Caco-2 (cell line): ENCODE measurements at regions not wholly inside any gene's neighbourhood (a gene's known extent, or its start where the extent isn't known, plus 50 kb on each side); places are given as distances from the start of the nearest gene placed in this dataset.

Source experiments
- BruUV-seq: library from RNA; stranded (reverse); fragments of 400-500 nt; replicated peaks from 2 replicates; lab custom pipeline; 2021; lab: Mats Ljungman, UMichigan
- CTCF ChIA-PET: fragments of 300-600 bp; sonication (Branson Sonifier 250); formaldehyde crosslinking; loops from one replicate; lab custom pipeline; 2022; ENCODE audit warnings: antibody characterized with exemption; lab: Charles Lee
- POLR2A ChIA-PET: fragments of 300-600 bp; sonication (Branson Sonifier 250); formaldehyde crosslinking; loops from one replicate; lab custom pipeline; 2022; ENCODE audit warnings: antibody characterized with exemption; lab: Charles Lee
- DNase-seq, 2 experiments: peaks; one replicate each; pipeline versions ENCODE4 v3.0.0 to v3.0.0-alpha.2; 2020 to 2022
- H3K27me3 ChIP-seq: replicated peaks from 2 replicates; pipeline ENCODE4 v1.6.0; 2011; ENCODE audit warnings: low read length; ENCODE audit not compliant: control insufficient read depth, insufficient read depth
- H3K36me3 ChIP-seq: 2 replicates; pipeline ENCODE4 v1.5.1; 2011; ENCODE audit warnings: low read length; ENCODE audit not compliant: control insufficient read depth, insufficient read depth
- H3K4me1 ChIP-seq: fragments of 250-450 bp; sonication (Bioruptor Pico); 2 replicates; pipeline ENCODE4 v1.5.1; 2020; ENCODE audit warnings: mild to moderate bottlenecking
- H3K4me3 ChIP-seq: 2 replicates; pipeline ENCODE4 v1.5.1; 2011; ENCODE audit warnings: low read depth, mild to moderate bottlenecking, control low read depth, low read length
- H3K9me3 ChIP-seq: fragments of 250-450 bp; sonication (Bioruptor Pico); 2 replicates; pipeline ENCODE4 v1.5.1; 2020; ENCODE audit warnings: mild to moderate bottlenecking, moderate library complexity
- H3K27ac Mint-ChIP-seq: one replicate; pipeline ENCODE4 v1.8.0; 2022; ENCODE audit warnings: mixed read lengths; ENCODE audit not compliant: unreplicated experiment
- H3K27me3 Mint-ChIP-seq: one replicate; pipeline ENCODE4 v1.8.0; 2022; ENCODE audit warnings: mixed read lengths; ENCODE audit not compliant: insufficient read depth, unreplicated experiment
- H3K36me3 Mint-ChIP-seq: one replicate; pipeline ENCODE4 v1.8.0; 2022; ENCODE audit warnings: mild to moderate bottlenecking, mixed read lengths; ENCODE audit not compliant: insufficient read depth, unreplicated experiment
- H3K4me1 Mint-ChIP-seq: one replicate; pipeline ENCODE4 v1.8.0; 2022; ENCODE audit warnings: low read depth, mixed read lengths; ENCODE audit not compliant: unreplicated experiment
- H3K4me3 Mint-ChIP-seq: one replicate; pipeline ENCODE4 v1.8.0; 2022; ENCODE audit warnings: mild to moderate bottlenecking, moderate library complexity, mixed read lengths; ENCODE audit not compliant: unreplicated experiment
- H3K9me3 Mint-ChIP-seq: one replicate; pipeline ENCODE4 v1.8.0; 2022; ENCODE audit warnings: mixed read lengths; ENCODE audit not compliant: unreplicated experiment
- intact Hi-C: fragments of 100-400 bp; cut with micrococcal nuclease; formaldehyde crosslinking; loops from one replicate; pipeline ENCODE4 v1.10.0; 2022; ENCODE audit not compliant: unreplicated experiment
- TF ChIP-seq, protein P1 (sequence below), 2 experiments: fragments of 200-600 bp in 1 of 2; IDR thresholded peaks; 1 replicate in 1 of 2; 2 replicates in 1 of 2; pipeline versions ENCODE4 v1.5.1 to v1.8.0; 2011 to 2022; ENCODE audit warnings: antibody characterized with exemption in 1 of 2, control low read depth in 1 of 2, inconsistent platforms in 1 of 2, low read depth in 1 of 2, low read length in 1 of 2, mild to moderate bottlenecking in 1 of 2, moderate library complexity in 1 of 2; ENCODE audit not compliant: insufficient read depth in 1 of 2, severe bottlenecking in 1 of 2, unreplicated experiment in 1 of 2

DNA sequence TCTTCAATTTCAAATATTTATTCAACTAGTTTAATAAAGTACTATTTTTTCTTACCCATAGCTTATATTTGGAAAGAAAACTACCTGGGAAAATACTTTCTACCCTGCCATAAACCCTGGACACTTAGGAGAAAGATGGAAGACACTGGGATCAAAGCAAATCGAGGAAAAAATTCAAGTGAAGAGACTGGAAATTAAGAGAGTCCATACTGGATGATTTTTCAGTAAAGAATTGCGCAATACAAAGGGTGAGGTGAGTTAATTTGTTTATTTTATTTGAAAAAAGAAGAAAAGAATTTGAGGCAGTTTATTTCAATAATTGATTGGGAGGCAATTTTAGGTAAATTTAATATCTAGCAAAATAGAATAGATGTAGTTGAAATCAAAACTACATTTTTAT lies 331.8 kb upstream of the ITGA1 start:
- no peaks in the 10 kb centered on the region for H3K27me3 Mint-ChIP-seq
- no peak overlapping the region for H3K4me3 Mint-ChIP-seq
- ChIA-PET CTCF (no interaction called here), POLR2A (no interaction called here)
- TF ChIP-seq, protein P1, sequence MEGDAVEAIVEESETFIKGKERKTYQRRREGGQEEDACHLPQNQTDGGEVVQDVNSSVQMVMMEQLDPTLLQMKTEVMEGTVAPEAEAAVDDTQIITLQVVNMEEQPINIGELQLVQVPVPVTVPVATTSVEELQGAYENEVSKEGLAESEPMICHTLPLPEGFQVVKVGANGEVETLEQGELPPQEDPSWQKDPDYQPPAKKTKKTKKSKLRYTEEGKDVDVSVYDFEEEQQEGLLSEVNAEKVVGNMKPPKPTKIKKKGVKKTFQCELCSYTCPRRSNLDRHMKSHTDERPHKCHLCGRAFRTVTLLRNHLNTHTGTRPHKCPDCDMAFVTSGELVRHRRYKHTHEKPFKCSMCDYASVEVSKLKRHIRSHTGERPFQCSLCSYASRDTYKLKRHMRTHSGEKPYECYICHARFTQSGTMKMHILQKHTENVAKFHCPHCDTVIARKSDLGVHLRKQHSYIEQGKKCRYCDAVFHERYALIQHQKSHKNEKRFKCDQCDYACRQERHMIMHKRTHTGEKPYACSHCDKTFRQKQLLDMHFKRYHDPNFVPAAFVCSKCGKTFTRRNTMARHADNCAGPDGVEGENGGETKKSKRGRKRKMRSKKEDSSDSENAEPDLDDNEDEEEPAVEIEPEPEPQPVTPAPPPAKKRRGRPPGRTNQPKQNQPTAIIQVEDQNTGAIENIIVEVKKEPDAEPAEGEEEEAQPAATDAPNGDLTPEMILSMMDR (IDR thresholded peaks at IDR 0.05; ENCODE audit: insufficient read depth in 1 of 2, low read depth in 1 of 2, low read length in 1 of 2, severe bottlenecking in 1 of 2, unreplicated experiment in 1 of 2), result no peak
- Histone ChIP-seq H3K27me3 (no peaks in the 10 kb centered on the region), H3K4me1 (no peaks in the 10 kb centered on the region), H3K36me3 (no peaks in the 10 kb centered on the region), H3K4me3 (no peak overlapping the region), H3K9me3 (no peaks in the 10 kb centered on the region)
- H3K36me3 Mint-ChIP-seq, result no peaks in the 10 kb centered on the region
- no peaks in the 10 kb centered on the region for H3K9me3 Mint-ChIP-seq
- H3K4me1 Mint-ChIP-seq, result no peaks in the 10 kb centered on the region
- no peak overlapping the region for H3K27ac Mint-ChIP-seq
- no peak for DNase-seq
- intact Hi-C loops, result no loop called here
- no TSS peak for BruUV-seq

DNA sequence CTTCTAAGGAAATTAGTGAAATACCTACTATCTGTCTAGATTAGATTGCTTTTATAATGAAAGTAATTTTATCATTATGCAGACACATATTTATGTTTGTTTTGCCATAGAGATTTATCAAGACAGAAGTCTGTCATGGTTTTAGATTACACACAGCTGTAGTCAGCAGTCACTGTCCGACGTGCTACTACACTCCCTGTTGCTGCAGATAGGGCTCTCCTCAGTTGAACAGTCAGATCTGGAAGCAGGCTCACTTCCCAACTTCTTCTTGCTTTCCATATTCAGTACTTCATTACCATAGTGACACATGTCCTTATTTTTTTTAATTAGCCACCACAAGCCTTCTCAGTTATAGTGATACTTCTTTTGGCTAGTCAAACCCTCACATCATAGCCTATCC lies 329.9 kb upstream of the ITGA1 start:
- Histone ChIP-seq H3K36me3 (no peaks in the 10 kb centered on the region), H3K4me1 (no peaks in the 10 kb centered on the region), H3K4me3 (no peak overlapping the region), H3K9me3 (no peaks in the 10 kb centered on the region), H3K27me3 (no peaks in the 10 kb centered on the region)
- Mint-ChIP-seq H3K9me3 (no peaks in the 10 kb centered on the region), H3K4me1 (no peaks in the 10 kb centered on the region), H3K4me3 (no peak overlapping the region), H3K36me3 (no peaks in the 10 kb centered on the region), H3K27ac (no peak overlapping the region), H3K27me3 (no peaks in the 10 kb centered on the region)
- DNase-seq, result no peak
- ChIA-PET CTCF (no interaction called here), POLR2A (no interaction called here)
- TF ChIP-seq, protein P1 (IDR thresholded peaks at IDR 0.05; ENCODE audit: insufficient read depth in 1 of 2, low read depth in 1 of 2, low read length in 1 of 2, severe bottlenecking in 1 of 2, unreplicated experiment in 1 of 2), result no peak
- BruUV-seq, result no TSS peak
- intact Hi-C loops, result no loop called here

DNA sequence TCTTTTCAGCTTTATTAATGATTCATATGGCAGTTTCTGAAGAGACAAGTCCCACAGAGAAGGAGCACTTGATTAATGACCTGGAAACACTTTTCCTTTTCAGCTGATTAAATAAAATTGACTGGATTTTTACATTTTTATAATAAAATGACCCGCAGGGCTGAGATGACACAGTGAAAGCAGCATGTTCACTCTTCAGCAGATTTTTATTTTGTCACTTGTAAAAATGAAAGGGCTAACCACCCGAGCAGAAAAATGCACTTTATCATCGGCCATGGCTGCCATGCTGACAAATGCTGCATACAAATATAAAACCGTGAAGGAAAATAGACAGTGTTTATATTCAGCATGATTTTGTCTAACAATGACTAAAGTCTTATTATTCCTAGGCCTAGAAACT lies 321.6 kb upstream of the ITGA1 start:
- TF ChIP-seq, protein P1 (IDR thresholded peaks at IDR 0.05; ENCODE audit: insufficient read depth in 1 of 2, low read depth in 1 of 2, low read length in 1 of 2, severe bottlenecking in 1 of 2, unreplicated experiment in 1 of 2), result no peak
- no TSS peak for BruUV-seq
- ChIA-PET POLR2A (no interaction called here), CTCF (no interaction called here)
- Mint-ChIP-seq H3K9me3 (no peaks in the 10 kb centered on the region), H3K4me3 (no peak overlapping the region), H3K4me1 (no peaks in the 10 kb centered on the region), H3K36me3 (no peaks in the 10 kb centered on the region), H3K27me3 (no peaks in the 10 kb centered on the region), H3K27ac (no peak overlapping the region)
- Histone ChIP-seq H3K36me3 (no peaks in the 10 kb centered on the region), H3K4me1 (no peaks in the 10 kb centered on the region), H3K9me3 (no peaks in the 10 kb centered on the region), H3K27me3 (no peaks in the 10 kb centered on the region), H3K4me3 (no peak overlapping the region)
- intact Hi-C loops, result no loop called here
- no peak for DNase-seq
